Liver (tissue), 8 donors: ENCODE measurements at regions not wholly inside any gene's neighbourhood (a gene's known extent, or its start where the extent isn't known, plus 50 kb on each side); places are given as distances from the start of the nearest gene placed in this dataset.

Source experiments
- DNase-seq: peaks from one replicate; pipeline ENCODE4 v3.0.0-alpha.2; 2017; ENCODE audit warnings: low spot score
- H3K27ac ChIP-seq, 2 donors: one replicate each; pipeline ENCODE4 v1.7.0; 2013; ENCODE audit warnings: inconsistent platforms in 2 of 2, low read length in 2 of 2, control low read depth in 1 of 2, low read depth in 1 of 2, mild to moderate bottlenecking in 1 of 2
- H3K27me3 ChIP-seq, 4 donors: one replicate each; pipeline versions ENCODE4 v1.6.1 to v1.7.0; 2013; ENCODE audit warnings: low read length in 3 of 4, inconsistent platforms in 1 of 4, mild to moderate bottlenecking in 1 of 4, moderate library complexity in 1 of 4; ENCODE audit not compliant: control insufficient read depth in 4 of 4, insufficient read depth in 4 of 4
- H3K36me3 ChIP-seq, 4 donors: one replicate each; pipeline versions ENCODE4 v1.6.1 to v1.7.0; 2013; ENCODE audit warnings: low read length in 3 of 4, mild to moderate bottlenecking in 3 of 4, low read depth in 1 of 4, moderate library complexity in 1 of 4; ENCODE audit not compliant: control insufficient read depth in 4 of 4, insufficient read depth in 3 of 4
- H3K4me1 ChIP-seq, 4 donors: one replicate each; pipeline versions ENCODE4 v1.6.1 to v1.7.0; 2013; ENCODE audit warnings: low read length in 3 of 4, mild to moderate bottlenecking in 3 of 4, moderate library complexity in 1 of 4; ENCODE audit not compliant: control insufficient read depth in 4 of 4, insufficient read depth in 4 of 4
- H3K4me3 ChIP-seq, 3 donors: one replicate each; pipeline versions ENCODE4 v1.6.1 to v1.7.0; 2013; ENCODE audit warnings: low read length in 3 of 3, control low read depth in 1 of 3, low read depth in 1 of 3, mild to moderate bottlenecking in 1 of 3
- H3K9ac ChIP-seq, 2 donors: one replicate each; pipeline ENCODE4 v1.7.0; 2013; ENCODE audit warnings: low read length in 2 of 2, mild to moderate bottlenecking in 2 of 2, moderate library complexity in 2 of 2, control low read depth in 1 of 2, low read depth in 1 of 2
- H3K9me3 ChIP-seq, 4 donors: one replicate each; pipeline versions ENCODE4 v1.6.1 to v1.7.0; 2013; ENCODE audit warnings: low read length in 3 of 4; ENCODE audit not compliant: control insufficient read depth in 4 of 4
- ATF3 ChIP-seq: IDR thresholded peaks from 2 replicates; pipeline ENCODE4 v1.6.1; 2016; ENCODE audit warnings: antibody characterized with exemption
- CTCF ChIP-seq: fragments of 150-350 bp; IDR thresholded peaks from 2 replicates; pipeline ENCODE4 v1.5.1; 2017; ENCODE audit warnings: improper control_type of control experiment, low read depth, low read length; ENCODE audit not compliant: missing input control
- EGR1 ChIP-seq, 2 donors: IDR thresholded peaks; 2 replicates each; pipeline ENCODE4 v1.6.1; 2016 to 2018; ENCODE audit warnings: antibody characterized with exemption in 2 of 2, low read depth in 2 of 2
- FOXA1 ChIP-seq: IDR thresholded peaks from 2 replicates; pipeline ENCODE4 v1.6.1; 2016; ENCODE audit warnings: antibody characterized with exemption
- FOXA2 ChIP-seq: IDR thresholded peaks from 2 replicates; pipeline ENCODE4 v1.6.1; 2016; ENCODE audit warnings: antibody characterized with exemption
- HNF4G ChIP-seq: IDR thresholded peaks from 2 replicates; pipeline ENCODE4 v1.6.1; 2016; ENCODE audit warnings: antibody characterized with exemption
- JUND ChIP-seq, 2 donors: IDR thresholded peaks; 2 replicates each; pipeline ENCODE4 v1.6.1; 2016; ENCODE audit warnings: antibody characterized with exemption in 2 of 2
- MAX ChIP-seq: IDR thresholded peaks from 2 replicates; pipeline ENCODE4 v1.6.1; 2016; ENCODE audit warnings: antibody characterized with exemption
- ZBTB33 ChIP-seq: IDR thresholded peaks from 2 replicates; pipeline ENCODE4 v1.6.1; 2016; ENCODE audit warnings: antibody characterized with exemption
- WGBS: extraction: QIAGEN DNeasy Blood & Tissue Kit; methylation state at CpG from one replicate; pipeline ENCODE4 v1.1.7; 2013; 5-methylcytosine and 5-hydroxymethylcytosine counted together
- donor health status: healthy.
- donor health status: healthy.
- donor health status: healthy.
- donor health status: healthy.
- donor health status: healthy.

GRCh38 chr20:50263831-50264230, 73.2 kb downstream of the CEBPB start:
- TF ChIP-seq FOXA1: no peak
- TF ChIP-seq ATF3: no peak
- TF ChIP-seq EGR1 (IDR thresholded peaks at IDR 0.05; ENCODE audit: low read depth in 2 of 2): no peak
- TF ChIP-seq ZBTB33: no peak
- TF ChIP-seq FOXA2: no peak
- no peak for TF ChIP-seq MAX
- TF ChIP-seq CTCF: no peak
- Histone ChIP-seq H3K4me3 (no peak overlapping the region), H3K4me1 (peaks cover 0 to 7% (median under 1%) of the 10 kb centered on the region in 4 donors), H3K27me3 (no peaks in the 10 kb centered on the region), H3K36me3 (no peaks in the 10 kb centered on the region), H3K9me3 (no peaks in the 10 kb centered on the region), H3K27ac (no peak overlapping the region), H3K9ac (no peak overlapping the region)
- no peak for DNase-seq
- WGBS: 95% methylated on average over 3 of the region's 3 CpGs

GRCh38 chr20:50264534-50265145, 74.0 kb downstream of the CEBPB start:
- WGBS: 91% methylated on average over 13 of the region's 13 CpGs
- TF ChIP-seq ZBTB33 (no peak), FOXA1 (no peak), FOXA2 (no peak), CTCF (no peak), HNF4G (no peak), JUND (IDR thresholded peaks at IDR 0.05) (no peak)

More at GRCh38 chr20:50264534-50265145, 74.0 kb downstream of the CEBPB start:
- H3K27me3 ChIP-seq: no peaks in the 10 kb centered on the region
- H3K27ac ChIP-seq: no peak overlapping the region
- no peaks in the 10 kb centered on the region for H3K36me3 ChIP-seq
- H3K9ac ChIP-seq: no peak overlapping the region
- peaks cover 0 to 7% (median under 1%) of the 10 kb centered on the region in 4 donors for H3K4me1 ChIP-seq
- no peak for DNase-seq
- no peak overlapping the region for H3K4me3 ChIP-seq
- no peaks in the 10 kb centered on the region for H3K9me3 ChIP-seq
